ENCODE measurements at regions not wholly inside any gene's neighbourhood (a gene's known extent, or its start where the extent isn't known, plus 50 kb on each side); places are given as distances from the start of the nearest gene placed in this dataset.

- Mint-ChIP-seq H3K9me3 (ENCODE audit: low read depth) (no peaks in the 10 kb centered on the region), H3K4me1 (ENCODE audit: low read depth) (peaks cover 12% of the 10 kb centered on the region), H3K4me3 (ENCODE audit: low read depth) (no peak overlapping the region), H3K27ac (no peak overlapping the region), H3K27me3 (peaks cover 2% of the 10 kb centered on the region), H3K36me3 (ENCODE audit: insufficient read depth) (no peaks in the 10 kb centered on the region)
- no peak for TF ChIP-seq CTCF (IDR thresholded peaks at IDR 0.05; ENCODE audit: unreplicated experiment)
- DNase-seq (ENCODE audit: low spot score, unreplicated experiment): no peak
Observed at GRCh38 chr20:52496191-52496590, 304.6 kb upstream of the ZFP64 start.

- DNase-seq (ENCODE audit: low spot score, unreplicated experiment): no peak
- no peaks in the 10 kb centered on the region for H3K9me3 Mint-ChIP-seq (ENCODE audit: low read depth)
- peaks cover 7% of the 10 kb centered on the region for H3K4me1 Mint-ChIP-seq (ENCODE audit: low read depth)
- H3K4me3 Mint-ChIP-seq (ENCODE audit: low read depth): no peak overlapping the region
- TF ChIP-seq CTCF (IDR thresholded peaks at IDR 0.05; ENCODE audit: unreplicated experiment): no peak
- no peak overlapping the region for H3K27ac Mint-ChIP-seq
- H3K27me3 Mint-ChIP-seq: peaks cover 2% of the 10 kb centered on the region
- no peaks in the 10 kb centered on the region for H3K36me3 Mint-ChIP-seq (ENCODE audit: insufficient read depth)
Observed at GRCh38 chr20:52494244-52494643, 302.7 kb upstream of the ZFP64 start.

- Mint-ChIP-seq H3K4me1 (ENCODE audit: low read depth) (peaks cover 7% of the 10 kb centered on the region), H3K27me3 (peaks cover 2% of the 10 kb centered on the region), H3K36me3 (ENCODE audit: insufficient read depth) (no peaks in the 10 kb centered on the region), H3K9me3 (ENCODE audit: low read depth) (no peaks in the 10 kb centered on the region), H3K27ac (peak overlapping the region; percentile 53), H3K4me3 (ENCODE audit: low read depth) (no peak overlapping the region)
- no peak for TF ChIP-seq CTCF (IDR thresholded peaks at IDR 0.05; ENCODE audit: unreplicated experiment)
- no peak for DNase-seq (ENCODE audit: low spot score, unreplicated experiment)
Observed at GRCh38 chr20:52493171-52493721, 301.7 kb upstream of the ZFP64 start.

GRCh38 chr20:52490711-52491430 lies 299.3 kb upstream of the ZFP64 start:
- H3K27ac Mint-ChIP-seq: no peak overlapping the region
- no peaks in the 10 kb centered on the region for H3K9me3 Mint-ChIP-seq (ENCODE audit: low read depth)
- H3K4me1 Mint-ChIP-seq (ENCODE audit: low read depth): peaks cover 7% of the 10 kb centered on the region
- H3K36me3 Mint-ChIP-seq (ENCODE audit: insufficient read depth): no peaks in the 10 kb centered on the region
- H3K27me3 Mint-ChIP-seq: peaks cover 2% of the 10 kb centered on the region
- no peak for DNase-seq (ENCODE audit: low spot score, unreplicated experiment)
- H3K4me3 Mint-ChIP-seq (ENCODE audit: low read depth): no peak overlapping the region
- TF ChIP-seq CTCF (IDR thresholded peaks at IDR 0.05; ENCODE audit: unreplicated experiment): no peak

- Mint-ChIP-seq H3K36me3 (ENCODE audit: insufficient read depth) (no peaks in the 10 kb centered on the region), H3K27ac (no peak overlapping the region), H3K4me1 (ENCODE audit: low read depth) (no peaks in the 10 kb centered on the region), H3K9me3 (ENCODE audit: low read depth) (peaks cover 1% of the 10 kb centered on the region), H3K27me3 (no peaks in the 10 kb centered on the region), H3K4me3 (ENCODE audit: low read depth) (no peak overlapping the region)
- no peak for DNase-seq (ENCODE audit: low spot score, unreplicated experiment)
- no peak for TF ChIP-seq CTCF (IDR thresholded peaks at IDR 0.05; ENCODE audit: unreplicated experiment)
Observed at GRCh38 chr20:52484438-52484837, 292.9 kb upstream of the ZFP64 start.
